ENCODE measurements at regions not wholly inside any gene's neighbourhood (a gene's known extent, or its start where the extent isn't known, plus 50 kb on each side); places are given as distances from the start of the nearest gene placed in this dataset.

DNA sequence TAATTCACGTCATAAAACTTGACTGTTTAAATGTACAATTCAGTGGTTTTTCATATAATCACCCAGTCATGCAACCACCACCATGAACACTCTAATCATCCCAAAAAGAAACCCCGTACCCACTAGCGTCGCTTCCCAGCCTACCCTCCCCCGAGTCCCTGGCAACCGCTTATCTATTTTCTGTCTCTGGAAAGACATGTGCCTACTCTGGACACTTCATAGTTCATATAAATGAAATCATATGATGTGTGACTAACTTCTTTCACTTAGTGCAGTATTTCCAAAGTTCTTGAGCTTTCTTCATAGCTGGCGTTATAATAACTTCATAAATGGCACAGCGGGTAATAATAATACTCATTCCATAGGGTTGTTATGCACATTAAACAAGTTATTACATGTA lies 215.2 kb downstream of the MYLK4 start:
- Histone ChIP-seq H3K4me3 (no peak overlapping the region), H3K27ac (no peak overlapping the region), H3K27me3 (no peaks in the 10 kb centered on the region), H3K9me3 (no peaks in the 10 kb centered on the region), H3K4me1 (no peaks in the 10 kb centered on the region), H3K36me3 (no peaks in the 10 kb centered on the region), H3K9ac (ENCODE audit: low read depth in 2 of 2, low read length in 2 of 2) (no peak overlapping the region)
- TF ChIP-seq, protein P1, sequence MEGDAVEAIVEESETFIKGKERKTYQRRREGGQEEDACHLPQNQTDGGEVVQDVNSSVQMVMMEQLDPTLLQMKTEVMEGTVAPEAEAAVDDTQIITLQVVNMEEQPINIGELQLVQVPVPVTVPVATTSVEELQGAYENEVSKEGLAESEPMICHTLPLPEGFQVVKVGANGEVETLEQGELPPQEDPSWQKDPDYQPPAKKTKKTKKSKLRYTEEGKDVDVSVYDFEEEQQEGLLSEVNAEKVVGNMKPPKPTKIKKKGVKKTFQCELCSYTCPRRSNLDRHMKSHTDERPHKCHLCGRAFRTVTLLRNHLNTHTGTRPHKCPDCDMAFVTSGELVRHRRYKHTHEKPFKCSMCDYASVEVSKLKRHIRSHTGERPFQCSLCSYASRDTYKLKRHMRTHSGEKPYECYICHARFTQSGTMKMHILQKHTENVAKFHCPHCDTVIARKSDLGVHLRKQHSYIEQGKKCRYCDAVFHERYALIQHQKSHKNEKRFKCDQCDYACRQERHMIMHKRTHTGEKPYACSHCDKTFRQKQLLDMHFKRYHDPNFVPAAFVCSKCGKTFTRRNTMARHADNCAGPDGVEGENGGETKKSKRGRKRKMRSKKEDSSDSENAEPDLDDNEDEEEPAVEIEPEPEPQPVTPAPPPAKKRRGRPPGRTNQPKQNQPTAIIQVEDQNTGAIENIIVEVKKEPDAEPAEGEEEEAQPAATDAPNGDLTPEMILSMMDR (IDR thresholded peaks at IDR 0.05), result no peak
- DNase-seq, result no peak
- intact Hi-C loops (cut with DNase I), result no loop called here

DNA sequence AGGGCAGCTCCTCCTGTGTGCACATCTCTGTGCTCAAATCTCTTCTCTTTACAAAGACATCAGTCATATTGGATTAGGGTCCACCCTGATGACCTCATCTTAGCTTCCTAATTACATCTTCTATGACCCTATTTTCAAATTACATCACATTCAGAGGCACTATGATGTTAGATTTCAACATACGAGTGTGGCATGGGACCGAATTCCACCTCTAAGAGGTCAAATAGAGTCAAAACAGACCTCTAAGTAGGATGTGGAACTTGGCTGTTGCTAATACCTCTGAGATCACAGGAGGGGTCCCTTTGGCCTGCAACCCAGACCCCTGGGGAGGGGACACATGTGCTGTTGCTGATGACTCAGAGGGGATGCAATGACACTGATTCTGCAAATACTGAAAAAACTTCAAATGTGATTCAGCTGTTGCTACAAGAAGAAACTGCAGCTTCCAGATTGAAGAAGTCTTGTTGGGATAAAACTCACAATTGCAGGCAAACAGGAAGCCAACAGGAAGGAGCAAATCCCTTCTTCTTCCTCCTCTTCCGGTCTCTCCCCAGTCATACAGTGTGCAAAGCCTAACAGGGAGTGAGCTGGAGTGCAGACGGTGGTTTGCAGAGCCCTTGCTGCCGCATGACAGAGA lies 216.2 kb downstream of the MYLK4 start:
- Histone ChIP-seq H3K27me3 (no peaks in the 10 kb centered on the region), H3K36me3 (no peaks in the 10 kb centered on the region), H3K4me3 (no peak overlapping the region), H3K27ac (no peak overlapping the region), H3K9me3 (no peaks in the 10 kb centered on the region), H3K9ac (ENCODE audit: low read depth in 2 of 2, low read length in 2 of 2) (no peak overlapping the region), H3K4me1 (no peaks in the 10 kb centered on the region)
- DNase-seq, result no peak
- intact Hi-C loops (cut with DNase I), result no loop called here
- TF ChIP-seq, protein P1 (IDR thresholded peaks at IDR 0.05), result no peak

DNA sequence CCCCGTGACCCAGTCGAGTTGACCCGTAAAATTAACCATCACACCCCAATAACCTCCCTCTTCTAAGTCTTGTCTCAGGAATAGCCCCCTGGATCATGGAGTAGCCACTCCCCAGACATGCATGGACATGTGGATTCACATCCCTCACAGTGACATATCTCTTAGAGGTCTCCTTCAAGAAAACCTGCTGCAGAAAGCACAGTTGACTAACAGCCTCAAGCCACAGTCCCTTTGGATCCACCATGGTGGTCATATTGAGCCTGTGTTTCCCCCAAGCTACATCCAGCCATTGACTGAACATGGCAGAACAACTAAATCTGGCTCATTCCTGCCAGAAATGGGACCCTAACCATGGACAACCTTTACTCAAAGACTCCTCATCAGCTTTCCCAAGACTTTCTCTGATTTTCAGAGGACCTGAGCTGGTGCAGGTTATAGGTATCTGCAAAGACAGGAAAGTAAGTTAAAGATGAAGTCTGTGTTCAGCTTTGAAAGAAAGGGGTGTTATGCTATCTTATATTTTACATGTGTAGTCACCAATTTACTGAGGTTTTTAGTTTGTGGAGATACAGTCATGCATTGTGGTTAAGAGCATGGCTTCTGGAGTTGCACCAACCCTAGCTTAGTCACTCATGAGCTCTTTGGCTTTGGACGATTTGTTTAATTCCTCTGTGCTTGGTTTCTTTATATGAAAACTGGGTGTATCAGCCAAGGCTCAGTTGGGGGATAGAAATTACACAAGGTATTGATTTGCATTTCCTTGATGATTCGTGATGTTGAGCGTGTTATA lies 219.1 kb downstream of the MYLK4 start:
- Histone ChIP-seq H3K36me3 (no peaks in the 10 kb centered on the region), H3K9ac (ENCODE audit: low read depth in 2 of 2, low read length in 2 of 2) (no peak overlapping the region), H3K27me3 (no peaks in the 10 kb centered on the region), H3K4me3 (no peak overlapping the region), H3K9me3 (no peaks in the 10 kb centered on the region), H3K4me1 (no peaks in the 10 kb centered on the region), H3K27ac (no peak overlapping the region)
- TF ChIP-seq, protein P1 (IDR thresholded peaks at IDR 0.05), result no peak
- intact Hi-C loops (cut with DNase I), result no loop called here
- DNase-seq, result no peak

DNA sequence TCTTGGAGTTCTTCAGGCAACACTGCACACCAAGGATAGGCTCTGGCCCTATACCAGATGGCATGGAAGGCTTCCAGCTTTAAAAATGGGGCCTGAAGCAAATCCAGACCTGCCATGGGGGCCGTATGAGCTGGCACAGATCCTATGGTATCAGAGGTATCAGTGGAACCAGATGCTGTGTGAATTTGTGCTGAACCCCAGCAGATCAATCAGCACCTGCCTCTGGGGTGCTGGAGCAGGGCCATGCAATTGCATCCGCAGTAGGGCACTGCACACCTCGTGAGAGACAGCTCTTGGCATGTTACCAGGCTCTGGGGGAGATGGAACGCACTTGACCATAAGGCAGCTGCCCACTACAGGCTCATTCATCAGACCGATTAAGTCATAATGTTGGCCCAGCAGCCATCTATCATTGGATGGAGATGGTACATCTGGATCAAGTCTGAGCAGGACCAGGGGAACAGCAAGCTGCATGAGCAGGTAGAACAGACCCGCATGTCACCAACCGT lies 221.5 kb downstream of the MYLK4 start:
- Histone ChIP-seq H3K4me3 (no peak overlapping the region), H3K9me3 (no peaks in the 10 kb centered on the region), H3K27me3 (no peaks in the 10 kb centered on the region), H3K36me3 (no peaks in the 10 kb centered on the region), H3K9ac (ENCODE audit: low read depth in 2 of 2, low read length in 2 of 2) (no peak overlapping the region), H3K4me1 (no peaks in the 10 kb centered on the region), H3K27ac (no peak overlapping the region)
- no peak for DNase-seq
- TF ChIP-seq, protein P1 (IDR thresholded peaks at IDR 0.05), result no peak
- intact Hi-C loops (cut with DNase I), result no loop called here

DNA sequence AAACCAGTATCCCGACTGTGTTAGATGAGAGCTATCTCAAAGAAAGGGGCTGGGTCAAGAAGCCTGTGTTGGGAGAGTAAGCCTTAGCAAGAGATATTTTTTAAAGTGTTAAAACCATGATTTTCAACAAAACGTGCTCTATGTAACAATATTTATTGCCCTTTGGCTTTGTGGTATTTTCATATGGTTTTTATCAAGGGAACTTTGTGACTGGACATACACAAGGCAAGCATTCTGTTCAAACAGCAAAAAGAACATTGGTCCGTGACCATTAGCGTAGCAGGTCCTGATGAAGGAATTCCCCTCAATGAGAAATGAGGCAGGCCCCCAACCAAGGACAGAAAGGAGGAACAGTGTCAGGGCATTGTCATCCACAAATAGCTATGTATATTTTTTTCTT lies 222.6 kb downstream of the MYLK4 start:
- TF ChIP-seq, protein P1 (IDR thresholded peaks at IDR 0.05), result no peak
- Histone ChIP-seq H3K9ac (ENCODE audit: low read depth in 2 of 2, low read length in 2 of 2) (no peak overlapping the region), H3K27ac (no peak overlapping the region), H3K4me3 (no peak overlapping the region), H3K36me3 (no peaks in the 10 kb centered on the region), H3K4me1 (no peaks in the 10 kb centered on the region), H3K9me3 (no peaks in the 10 kb centered on the region), H3K27me3 (no peaks in the 10 kb centered on the region)
- intact Hi-C loops (cut with DNase I), result no loop called here
- DNase-seq, result no peak
